ENCODE measurements at regions not wholly inside any gene's neighbourhood (a gene's known extent, or its start where the extent isn't known, plus 50 kb on each side); places are given as distances from the start of the nearest gene placed in this dataset.

GRCh38 chr13:52938065-52938464, 89.6 kb upstream of the PCDH8 start:
- Histone ChIP-seq H3K27ac (ENCODE audit: extremely low read length, insufficient read depth, low read length) (no peak overlapping the region), H3K36me3 (replicated peaks in 1 of 2; ENCODE audit: control insufficient read depth in 1 of 2, insufficient read depth in 2 of 2, low read length in 2 of 2) (no peaks in the 10 kb centered on the region), H3K9me3 (ENCODE audit: low read length) (no peaks in the 10 kb centered on the region), H3K79me2 (ENCODE audit: insufficient read depth, low read length) (no peaks in the 10 kb centered on the region), H3K4me3 (replicated peaks in 1 of 3; ENCODE audit: insufficient read depth in 1 of 3, low read depth in 2 of 3, low read length in 3 of 3) (no peak overlapping the region), H3K9ac (ENCODE audit: insufficient read depth, low read depth, low read length) (no peak overlapping the region), H3K4me1 (ENCODE audit: insufficient read depth, low read length) (no peaks in the 10 kb centered on the region), H4K20me1 (ENCODE audit: insufficient read depth, low read length) (no peaks in the 10 kb centered on the region), H3K4me2 (ENCODE audit: low read depth, low read length) (no peak overlapping the region), H3K27me3 (ENCODE audit: control insufficient read depth in 1 of 2, insufficient read depth in 2 of 2, low read length in 2 of 2) (no peaks in the 10 kb centered on the region), H2AFZ (ENCODE audit: low read length) (no peak overlapping the region)
- intact Hi-C loops (cut with micrococcal nuclease; ENCODE audit: unreplicated experiment) (no loop called here), in situ Hi-C loops (cut with HindIII; ENCODE audit: extremely low pct_ligation_motif_present, low pct_unique_long_range_greater_than_20kb) (no loop called here)
- no peak for DNase-seq (ENCODE audit: low spot score)
- no peak for ATAC-seq
- POLR2A ChIA-PET: no interaction called here
- FAIRE-seq: no peak
- CTCF ChIA-PET (ENCODE audit: low intra/inter-chr PET ratio, low total read pairs): no interaction called here
- no TSS peak for BruUV-seq (replicated peaks)
- no peak for TF ChIP-seq RBM22 (optimal IDR thresholded peaks at IDR 0.05; ENCODE audit: low read length)
- no peak for TF ChIP-seq KAT2B (IDR thresholded peaks at IDR 0.05; ENCODE audit: borderline replicate concordance, low read depth, low read length)
- no peak for TF ChIP-seq KLF11 (CRISPR knock-in tag; IDR thresholded peaks at IDR 0.05)
- no peak for TF ChIP-seq PRDM10 (CRISPR knock-in tag; IDR thresholded peaks at IDR 0.05; ENCODE audit: low read depth)
- TF ChIP-seq ZNF333 (CRISPR knock-in tag; IDR thresholded peaks at IDR 0.05; ENCODE audit: borderline replicate concordance): no peak
- TF ChIP-seq ZNF292 (CRISPR knock-in tag; IDR thresholded peaks at IDR 0.05; ENCODE audit: borderline replicate concordance, low read depth): no peak
- no peak for TF ChIP-seq ZNF382 (CRISPR knock-in tag; IDR thresholded peaks at IDR 0.05; ENCODE audit: borderline replicate concordance)
- no peak for TF ChIP-seq ZNF235 (CRISPR knock-in tag; IDR thresholded peaks at IDR 0.05; ENCODE audit: borderline replicate concordance)
- TF ChIP-seq ZNF225 (CRISPR knock-in tag; IDR thresholded peaks at IDR 0.05): no peak
- no peak for TF ChIP-seq ARNTL (CRISPR knock-in tag; IDR thresholded peaks at IDR 0.05)
- TF ChIP-seq ZNF816 (CRISPR knock-in tag; IDR thresholded peaks at IDR 0.05; ENCODE audit: borderline replicate concordance): no peak
- no peak for TF ChIP-seq HNF4G (IDR thresholded peaks at IDR 0.05; ENCODE audit: borderline replicate concordance, low read depth, low read length)
- no peak for TF ChIP-seq HNF4G (CRISPR knock-in tag; IDR thresholded peaks at IDR 0.05; ENCODE audit: borderline replicate concordance, low read depth)
- no peak for TF ChIP-seq ZNF570 (CRISPR knock-in tag; IDR thresholded peaks at IDR 0.05; ENCODE audit: borderline replicate concordance)
- TF ChIP-seq, protein P1, sequence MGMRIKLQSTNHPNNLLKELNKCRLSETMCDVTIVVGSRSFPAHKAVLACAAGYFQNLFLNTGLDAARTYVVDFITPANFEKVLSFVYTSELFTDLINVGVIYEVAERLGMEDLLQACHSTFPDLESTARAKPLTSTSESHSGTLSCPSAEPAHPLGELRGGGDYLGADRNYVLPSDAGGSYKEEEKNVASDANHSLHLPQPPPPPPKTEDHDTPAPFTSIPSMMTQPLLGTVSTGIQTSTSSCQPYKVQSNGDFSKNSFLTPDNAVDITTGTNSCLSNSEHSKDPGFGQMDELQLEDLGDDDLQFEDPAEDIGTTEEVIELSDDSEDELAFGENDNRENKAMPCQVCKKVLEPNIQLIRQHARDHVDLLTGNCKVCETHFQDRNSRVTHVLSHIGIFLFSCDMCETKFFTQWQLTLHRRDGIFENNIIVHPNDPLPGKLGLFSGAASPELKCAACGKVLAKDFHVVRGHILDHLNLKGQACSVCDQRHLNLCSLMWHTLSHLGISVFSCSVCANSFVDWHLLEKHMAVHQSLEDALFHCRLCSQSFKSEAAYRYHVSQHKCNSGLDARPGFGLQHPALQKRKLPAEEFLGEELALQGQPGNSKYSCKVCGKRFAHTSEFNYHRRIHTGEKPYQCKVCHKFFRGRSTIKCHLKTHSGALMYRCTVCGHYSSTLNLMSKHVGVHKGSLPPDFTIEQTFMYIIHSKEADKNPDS (CRISPR knock-in tag; IDR thresholded peaks at IDR 0.05): no peak
- no peak for TF ChIP-seq FOXP1 (IDR thresholded peaks at IDR 0.05)
- no peak for TF ChIP-seq FOXP1 (CRISPR knock-in tag; IDR thresholded peaks at IDR 0.05)
- WGBS (ENCODE audit: low lambda C conversion rate): 4% methylated on average over 3 of the region's 3 CpGs

All from HepG2 (cell line).